ENCODE measurements at regions not wholly inside any gene's neighbourhood (a gene's known extent, or its start where the extent isn't known, plus 50 kb on each side); places are given as distances from the start of the nearest gene placed in this dataset.

GRCh38 chr2:234741976-234742375 lies 209.8 kb upstream of the SH3BP4 start:
- no peak overlapping the region for H2BK20ac ChIP-seq (ENCODE audit: low read depth, low read length, poor library complexity, severe bottlenecking)
- H4K8ac ChIP-seq (replicated peaks; ENCODE audit: insufficient read length, low read depth, low read length) = no peak overlapping the region
- no peak overlapping the region for H3K14ac ChIP-seq (ENCODE audit: insufficient read depth, low read length)
- H3K27ac Mint-ChIP-seq = no peak overlapping the region
- no peaks in the 10 kb centered on the region for H3K79me1 ChIP-seq (ENCODE audit: insufficient read depth, low read depth, low read length, poor library complexity, severe bottlenecking)
- no peaks in the 10 kb centered on the region for H3K27me3 ChIP-seq (ENCODE audit: insufficient read depth, low read length)
- H3K4me3 Mint-ChIP-seq = no peak overlapping the region
- no peak overlapping the region for H2AK5ac ChIP-seq (ENCODE audit: insufficient read length, low read length)
- H4K20me1 ChIP-seq (ENCODE audit: control insufficient read depth, insufficient read depth, insufficient read length) = no peaks in the 10 kb centered on the region
- peaks cover 18 to 29% of the 10 kb centered on the region in 2 experiments for H3K4me1 Mint-ChIP-seq
- no peak overlapping the region for H3K27ac ChIP-seq (ENCODE audit: insufficient read length, low read depth, low read length)
- no peak overlapping the region for H2BK120ac ChIP-seq (ENCODE audit: low read depth, low read length, poor library complexity, severe bottlenecking)
- H3K36me3 Mint-ChIP-seq (ENCODE audit: insufficient read depth in 1 of 3, low read depth in 3 of 3) = peaks cover 0 to 20% (median 7%) of the 10 kb centered on the region in 3 experiments; a peak in 5 of 7 replicates
- no peak overlapping the region for H4K5ac ChIP-seq (ENCODE audit: insufficient read length, low read depth, low read length)
- no peak overlapping the region for H2BK12ac ChIP-seq (ENCODE audit: insufficient read length, low read depth, low read length)
- DNase-seq = no peak
- H3T11ph ChIP-seq (ENCODE audit: low read length) = no peak overlapping the region
- H3K9me3 Mint-ChIP-seq = peaks cover 10 to 14% of the 10 kb centered on the region in 2 experiments
- no peak overlapping the region for H2BK15ac ChIP-seq (ENCODE audit: low read depth, low read length)
- no peak overlapping the region for H2BK5ac ChIP-seq (ENCODE audit: insufficient read length, low read length)
- no peaks in the 10 kb centered on the region for H3K4me1 ChIP-seq (ENCODE audit: insufficient read depth, low read length)
- H3K56ac ChIP-seq (ENCODE audit: insufficient read length, low read depth, low read length) = no peak overlapping the region
- no peaks in the 10 kb centered on the region for H3K79me2 ChIP-seq (ENCODE audit: insufficient read depth, low read length)
- H3K9me3 ChIP-seq (ENCODE audit: control insufficient read depth, low read depth, low read length) = no peaks in the 10 kb centered on the region
- no peak overlapping the region for H3K4me2 ChIP-seq (ENCODE audit: insufficient read depth, insufficient read length, low read length)
- no peak overlapping the region for H3K4ac ChIP-seq (ENCODE audit: low read depth, low read length)
- no peaks in the 10 kb centered on the region for H3K23me2 ChIP-seq (ENCODE audit: insufficient read length, low read depth, low read length, poor library complexity, severe bottlenecking)
- H3K27me3 Mint-ChIP-seq (ENCODE audit: low read depth) = no peaks in the 10 kb centered on the region
- no peak overlapping the region for H3K9ac ChIP-seq (ENCODE audit: extremely low read depth, insufficient read length, low read length)
- H4K91ac ChIP-seq (ENCODE audit: insufficient read length, low read depth, low read length) = no peak overlapping the region
- H3K23ac ChIP-seq (ENCODE audit: insufficient read length, low read depth, low read length) = no peak overlapping the region
- H2AFZ ChIP-seq (ENCODE audit: low read length) = no peak overlapping the region
- no peak overlapping the region for H3K18ac ChIP-seq (ENCODE audit: insufficient read length, low read depth, low read length)
- TF ChIP-seq CTCF (conservative IDR thresholded peaks at IDR 0.05) = no peak
